Retinal pigment epithelial cell (primary cell): ENCODE measurements at regions not wholly inside any gene's neighbourhood (a gene's known extent, or its start where the extent isn't known, plus 50 kb on each side); places are given as distances from the start of the nearest gene placed in this dataset.

Experiments used
- DNase-seq: peaks from one replicate; pipeline ENCODE4 v3.0.0-alpha.2; 2010; ENCODE audit warnings: low read depth
- H3K4me3 ChIP-seq: 2 replicates; pipeline ENCODE4 v1.5.1; 2011; ENCODE audit warnings: mild to moderate bottlenecking, low read length, control low read depth, moderate library complexity
- CTCF ChIP-seq: conservative IDR thresholded peaks from 2 replicates; pipeline ENCODE4 v1.5.1; 2011; ENCODE audit warnings: low read depth, low read length, control low read depth, inconsistent platforms

DNA sequence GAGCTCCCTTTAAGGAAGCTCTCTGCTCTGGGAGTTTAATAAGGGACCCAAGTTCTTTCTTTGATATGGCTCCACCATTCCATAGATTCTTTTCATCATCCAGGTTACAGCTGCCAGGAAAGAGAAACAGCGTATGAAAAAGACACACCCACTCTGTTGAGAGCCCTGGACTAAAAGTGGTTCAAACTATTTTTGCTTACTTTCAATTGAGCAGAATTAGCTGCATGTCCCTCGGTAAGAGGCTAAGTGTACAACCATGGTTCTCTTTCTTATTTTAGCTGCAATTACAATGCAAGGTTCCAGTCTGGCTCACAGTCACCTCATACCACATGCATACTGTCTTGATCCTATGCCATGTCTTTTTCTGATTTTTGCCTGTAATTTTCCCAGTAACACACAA is 1288.3 kb downstream of the NSUN3 start:
- TF ChIP-seq CTCF = no peak
- no peak for DNase-seq
- no peak overlapping the region for H3K4me3 ChIP-seq

GRCh38 chr3:95352471-95352870 is 1289.6 kb downstream of the NSUN3 start:
- DNase-seq = no peak
- no peak for TF ChIP-seq CTCF
- no peak overlapping the region for H3K4me3 ChIP-seq

DNA sequence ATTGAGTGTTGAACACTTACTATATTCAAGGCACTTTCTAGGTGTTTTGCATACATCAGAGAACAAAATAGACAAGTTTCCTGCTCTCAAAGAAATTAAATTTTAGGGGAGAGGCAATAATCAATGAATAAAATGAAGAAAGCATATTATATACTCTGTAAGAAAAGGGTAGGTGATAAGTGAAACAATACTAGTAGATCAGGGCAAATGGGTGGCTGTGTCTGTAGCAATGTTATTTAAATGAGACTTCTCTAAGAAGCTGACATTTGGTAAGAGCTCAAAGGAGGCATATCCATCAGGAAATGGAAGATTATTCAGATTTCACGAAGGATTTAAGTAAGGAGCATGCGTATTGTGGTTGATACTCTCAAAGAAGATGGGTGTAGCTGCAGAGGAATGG is 1291.6 kb downstream of the NSUN3 start:
- H3K4me3 ChIP-seq = no peak overlapping the region
- no peak for DNase-seq
- TF ChIP-seq CTCF = no peak

- DNase-seq = no peak
- TF ChIP-seq CTCF = no peak
- no peak overlapping the region for H3K4me3 ChIP-seq
Observed at GRCh38 chr3:95356764-95357501, 1294.1 kb downstream of the NSUN3 start.

GRCh38 chr3:95387242-95388021 is 1324.6 kb downstream of the NSUN3 start:
- no peak for DNase-seq
- TF ChIP-seq CTCF = no peak
- no peak overlapping the region for H3K4me3 ChIP-seq

DNA sequence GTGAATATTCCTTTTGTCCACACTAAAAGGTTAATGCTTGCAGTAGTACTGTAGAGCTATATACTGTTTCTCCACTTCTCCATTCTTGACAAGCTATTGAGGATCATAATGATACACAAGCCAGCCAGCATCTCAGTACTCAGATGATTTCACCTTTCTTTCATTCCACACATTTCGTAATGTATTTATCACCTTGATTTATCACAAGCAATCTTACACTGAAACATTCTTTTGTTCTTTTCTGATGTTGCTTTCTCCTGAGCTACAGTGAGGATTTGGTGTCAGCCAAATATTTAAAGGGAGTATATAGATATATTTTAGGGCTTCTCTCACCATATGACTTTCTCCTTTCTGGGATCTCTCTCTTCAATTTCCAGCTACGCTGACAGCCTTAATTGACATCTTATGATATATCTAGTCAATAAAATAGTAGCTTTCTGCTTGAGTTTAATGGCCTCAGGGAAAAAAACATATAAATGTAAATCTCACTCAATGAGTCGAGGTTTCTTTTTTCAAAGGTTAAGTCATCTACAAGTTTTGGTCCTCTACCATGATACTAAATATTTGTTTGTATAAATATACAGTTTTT is 1327.0 kb downstream of the NSUN3 start:
- no peak for TF ChIP-seq CTCF
- H3K4me3 ChIP-seq = no peak overlapping the region

GRCh38 chr3:95394286-95394685 is 1331.4 kb downstream of the NSUN3 start:
- no peak for TF ChIP-seq CTCF
- H3K4me3 ChIP-seq = no peak overlapping the region
- DNase-seq = no peak

More for the DNA sequence above, 1327.0 kb downstream of the NSUN3 start:
- no peak for DNase-seq
